GM18907 (cell line): ENCODE measurements at regions not wholly inside any gene's neighbourhood (a gene's known extent, or its start where the extent isn't known, plus 50 kb on each side); places are given as distances from the start of the nearest gene placed in this dataset.

Experiments
- ATAC-seq: cut with Tn5 transposase; IDR thresholded peaks from one replicate; pipeline ENCODE4 v1.9.1; 2021; ENCODE audit warnings: mild to moderate bottlenecking, moderate library complexity; ENCODE audit not compliant: unreplicated experiment

DNA sequence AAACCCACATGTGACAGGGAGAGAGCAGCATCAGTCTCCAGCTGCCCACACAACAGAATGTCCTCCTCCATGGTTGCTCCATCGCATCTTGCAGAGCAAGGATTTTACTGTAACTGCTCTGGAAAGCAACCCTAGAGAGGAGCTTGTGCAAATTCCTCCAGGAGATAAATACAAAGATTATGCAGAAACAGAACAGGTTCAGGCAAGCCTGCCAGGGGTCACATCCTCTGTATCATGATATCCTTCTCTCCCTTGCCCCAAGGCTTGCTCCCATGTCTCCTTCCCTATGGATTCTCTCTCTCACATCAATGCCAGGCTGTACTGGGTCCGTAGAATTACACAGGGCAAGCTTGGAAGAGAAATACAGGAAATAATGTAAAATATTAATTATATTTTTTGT, 226.0 kb downstream of the MPDZ start:
- ATAC-seq: no peak

DNA sequence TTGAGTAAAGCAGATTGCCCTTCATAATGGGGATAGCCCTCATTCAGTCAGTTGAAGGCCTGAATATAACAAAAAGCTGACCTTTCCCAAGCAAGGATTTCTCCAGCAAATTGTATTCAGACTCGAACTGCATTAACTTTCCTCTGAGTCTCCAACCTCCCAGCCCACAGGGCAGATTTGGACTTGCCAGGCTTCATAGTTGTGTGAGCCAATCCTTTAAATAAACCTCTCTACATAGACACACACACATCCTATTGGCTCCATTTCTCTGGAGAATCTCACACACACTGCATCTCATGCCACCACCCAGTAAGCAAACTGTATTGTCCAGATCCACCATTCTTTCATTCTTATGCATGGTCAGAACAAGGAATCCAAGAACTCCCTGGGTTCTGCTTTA, 225.1 kb downstream of the MPDZ start:
- ATAC-seq: no peak
